Neural cell (in vitro differentiated cells): ENCODE measurements at regions not wholly inside any gene's neighbourhood (a gene's known extent, or its start where the extent isn't known, plus 50 kb on each side); places are given as distances from the start of the nearest gene placed in this dataset.

Experiments used
- H2AFZ ChIP-seq: fragments of 200-600, 300-800 bp; sonication (generic), shearing (Covaris generic); 2 replicates; pipeline ENCODE4 v1.6.0; 2014; ENCODE audit warnings: low read depth, mild to moderate bottlenecking, antibody characterized with exemption, low read length, moderate library complexity
- H3F3A ChIP-seq: fragments of 200-600 bp; shearing (Covaris generic); 2 replicates; pipeline ENCODE4 v1.6.1; 2016; ENCODE audit warnings: mild to moderate bottlenecking, moderate library complexity, mixed read lengths, antibody characterized with exemption, low read length; ENCODE audit not compliant: insufficient read depth, poor library complexity, severe bottlenecking
- H3K27ac ChIP-seq: fragments of 200-600, 300-800 bp; sonication (generic), shearing (Covaris generic); 2 replicates; pipeline ENCODE4 v1.5.1; 2014; ENCODE audit warnings: mild to moderate bottlenecking, low read length, moderate library complexity
- H3K27me3 ChIP-seq: fragments of 300-800, 200-600 bp; sonication (generic), shearing (Covaris generic); 2 replicates; pipeline ENCODE4 v1.6.0; 2014; ENCODE audit warnings: mild to moderate bottlenecking, low read depth, low read length, moderate library complexity; ENCODE audit not compliant: insufficient read depth
- H3K36me3 ChIP-seq: fragments of 300-800, 200-600 bp; sonication (generic), shearing (Covaris generic); 2 replicates; pipeline ENCODE4 v1.5.1; 2014; ENCODE audit warnings: mild to moderate bottlenecking, antibody characterized with exemption, low read length, moderate library complexity; ENCODE audit not compliant: insufficient read depth
- H3K4me2 ChIP-seq: fragments of 300-800, 200-600 bp; sonication (generic), shearing (Covaris generic); 2 replicates; pipeline ENCODE4 v1.6.0; 2014; ENCODE audit warnings: mild to moderate bottlenecking, low read length
- H3K4me3 ChIP-seq: fragments of 300-800, 200-600 bp; sonication (generic), shearing (Covaris generic); 2 replicates; pipeline ENCODE4 v1.5.1; 2014; ENCODE audit warnings: mild to moderate bottlenecking, low read length, moderate library complexity
- H3K79me2 ChIP-seq: fragments of 200-600 bp; shearing (Covaris generic); replicated peaks from 2 replicates; pipeline ENCODE4 v1.6.0; 2014; ENCODE audit warnings: mild to moderate bottlenecking, low read length, moderate library complexity; ENCODE audit not compliant: insufficient read depth
- H3K9ac ChIP-seq: fragments of 300-800, 200-600 bp; sonication (generic), shearing (Covaris generic); 2 replicates; pipeline ENCODE4 v1.6.1; 2016; ENCODE audit warnings: mild to moderate bottlenecking, low read length, mixed read lengths
- H3K9me2 ChIP-seq: fragments of 200-600 bp; shearing (Covaris generic); 2 replicates; pipeline ENCODE4 v1.6.1; 2016; ENCODE audit warnings: mild to moderate bottlenecking, low read length, mixed read lengths; ENCODE audit not compliant: insufficient read depth
- H3K9me3 ChIP-seq: fragments of 200-600, 300-800 bp; sonication (generic), shearing (Covaris generic); 2 replicates; pipeline ENCODE4 v1.6.1; 2016; ENCODE audit warnings: mild to moderate bottlenecking, mixed run types, low read length, moderate library complexity, mixed read lengths
- H4K20me1 ChIP-seq: fragments of 200-600 bp; shearing (Covaris generic); 2 replicates; pipeline ENCODE4 v1.6.1; 2016; ENCODE audit warnings: mild to moderate bottlenecking, mixed run types; ENCODE audit not compliant: insufficient read depth
- EP300 ChIP-seq: fragments of 450-650 bp; conservative IDR thresholded peaks from 2 replicates; pipeline ENCODE4 v1.6.1; 2014; ENCODE audit warnings: antibody characterized with exemption, mild to moderate bottlenecking, moderate library complexity; ENCODE audit not compliant: poor library complexity, severe bottlenecking
- EZH2 ChIP-seq: fragments of 200-600, 300-800 bp; shearing (Covaris generic), sonication (generic); IDR thresholded peaks from 2 replicates; pipeline ENCODE4 v1.6.1; 2014; ENCODE audit warnings: antibody characterized with exemption, low read length, borderline replicate concordance, mild to moderate bottlenecking; ENCODE audit not compliant: insufficient read depth, poor library complexity, severe bottlenecking
- MXI1 ChIP-seq: fragments of 450-650 bp; conservative IDR thresholded peaks from 2 replicates; pipeline ENCODE4 v1.6.1; 2014; ENCODE audit warnings: antibody characterized with exemption, mild to moderate bottlenecking; ENCODE audit not compliant: poor library complexity, severe bottlenecking
- POLR2AphosphoS5 ChIP-seq: IDR thresholded peaks from 2 replicates; pipeline ENCODE4 v1.6.1; 2012
- RAD21 ChIP-seq: fragments of 450-650 bp; conservative IDR thresholded peaks from 2 replicates; pipeline ENCODE4 v1.6.1; 2014; ENCODE audit warnings: antibody characterized with exemption, mild to moderate bottlenecking, moderate library complexity
- SMC3 ChIP-seq: fragments of 450-650 bp; conservative IDR thresholded peaks from 2 replicates; pipeline ENCODE4 v1.6.1; 2014; ENCODE audit warnings: antibody characterized with exemption, mild to moderate bottlenecking, moderate library complexity; ENCODE audit not compliant: poor library complexity
- TAF1 ChIP-seq: IDR thresholded peaks from 2 replicates; pipeline ENCODE4 v1.6.1; 2012; ENCODE audit warnings: low read depth
- TF ChIP-seq, protein P1 (sequence below): fragments of 450-650 bp; IDR thresholded peaks from 2 replicates; pipeline ENCODE4 v1.5.1; 2014; ENCODE audit warnings: antibody characterized with exemption, mild to moderate bottlenecking, moderate library complexity; ENCODE audit not compliant: poor library complexity, severe bottlenecking
- TF ChIP-seq, protein P2 (sequence below): IDR thresholded peaks from 2 replicates; pipeline ENCODE4 v1.6.1; 2012; ENCODE audit warnings: borderline replicate concordance

DNA sequence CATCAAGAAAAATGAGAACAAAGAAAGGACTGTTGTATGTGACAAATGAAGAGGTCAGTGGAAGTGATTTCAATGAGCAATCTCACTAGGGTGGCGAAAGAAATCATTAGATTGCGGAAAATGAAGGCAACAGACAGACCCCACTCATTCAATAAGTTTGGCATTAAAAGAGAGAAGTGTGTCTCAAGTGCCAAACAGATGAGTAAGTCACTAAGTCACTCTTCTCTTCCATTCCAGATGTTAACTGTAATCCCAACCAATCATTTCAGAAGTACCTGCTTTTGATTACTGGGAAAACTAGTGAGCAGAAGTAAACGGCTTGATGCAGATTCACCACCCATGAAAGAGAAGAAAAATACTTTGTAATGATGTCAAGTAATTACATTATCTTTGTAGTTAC, 144.3 kb upstream of the PRMT6 start:
- Histone ChIP-seq H2AFZ (no peak overlapping the region), H4K20me1 (no peaks in the 10 kb centered on the region), H3K4me2 (no peak overlapping the region), H3K9ac (no peak overlapping the region), H3F3A (no peaks in the 10 kb centered on the region), H3K27ac (no peak overlapping the region), H3K36me3 (no peaks in the 10 kb centered on the region), H3K4me3 (no peak overlapping the region), H3K9me3 (no peaks in the 10 kb centered on the region), H3K79me2 (no peaks in the 10 kb centered on the region), H3K27me3 (no peaks in the 10 kb centered on the region), H3K9me2 (no peaks in the 10 kb centered on the region)
- TF ChIP-seq EZH2 (no peak), RAD21 (no peak), TAF1 (no peak), EP300 (no peak), POLR2AphosphoS5 (no peak), MXI1 (no peak)
- TF ChIP-seq, protein P1, sequence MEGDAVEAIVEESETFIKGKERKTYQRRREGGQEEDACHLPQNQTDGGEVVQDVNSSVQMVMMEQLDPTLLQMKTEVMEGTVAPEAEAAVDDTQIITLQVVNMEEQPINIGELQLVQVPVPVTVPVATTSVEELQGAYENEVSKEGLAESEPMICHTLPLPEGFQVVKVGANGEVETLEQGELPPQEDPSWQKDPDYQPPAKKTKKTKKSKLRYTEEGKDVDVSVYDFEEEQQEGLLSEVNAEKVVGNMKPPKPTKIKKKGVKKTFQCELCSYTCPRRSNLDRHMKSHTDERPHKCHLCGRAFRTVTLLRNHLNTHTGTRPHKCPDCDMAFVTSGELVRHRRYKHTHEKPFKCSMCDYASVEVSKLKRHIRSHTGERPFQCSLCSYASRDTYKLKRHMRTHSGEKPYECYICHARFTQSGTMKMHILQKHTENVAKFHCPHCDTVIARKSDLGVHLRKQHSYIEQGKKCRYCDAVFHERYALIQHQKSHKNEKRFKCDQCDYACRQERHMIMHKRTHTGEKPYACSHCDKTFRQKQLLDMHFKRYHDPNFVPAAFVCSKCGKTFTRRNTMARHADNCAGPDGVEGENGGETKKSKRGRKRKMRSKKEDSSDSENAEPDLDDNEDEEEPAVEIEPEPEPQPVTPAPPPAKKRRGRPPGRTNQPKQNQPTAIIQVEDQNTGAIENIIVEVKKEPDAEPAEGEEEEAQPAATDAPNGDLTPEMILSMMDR, result no peak
- TF ChIP-seq, protein P2, sequence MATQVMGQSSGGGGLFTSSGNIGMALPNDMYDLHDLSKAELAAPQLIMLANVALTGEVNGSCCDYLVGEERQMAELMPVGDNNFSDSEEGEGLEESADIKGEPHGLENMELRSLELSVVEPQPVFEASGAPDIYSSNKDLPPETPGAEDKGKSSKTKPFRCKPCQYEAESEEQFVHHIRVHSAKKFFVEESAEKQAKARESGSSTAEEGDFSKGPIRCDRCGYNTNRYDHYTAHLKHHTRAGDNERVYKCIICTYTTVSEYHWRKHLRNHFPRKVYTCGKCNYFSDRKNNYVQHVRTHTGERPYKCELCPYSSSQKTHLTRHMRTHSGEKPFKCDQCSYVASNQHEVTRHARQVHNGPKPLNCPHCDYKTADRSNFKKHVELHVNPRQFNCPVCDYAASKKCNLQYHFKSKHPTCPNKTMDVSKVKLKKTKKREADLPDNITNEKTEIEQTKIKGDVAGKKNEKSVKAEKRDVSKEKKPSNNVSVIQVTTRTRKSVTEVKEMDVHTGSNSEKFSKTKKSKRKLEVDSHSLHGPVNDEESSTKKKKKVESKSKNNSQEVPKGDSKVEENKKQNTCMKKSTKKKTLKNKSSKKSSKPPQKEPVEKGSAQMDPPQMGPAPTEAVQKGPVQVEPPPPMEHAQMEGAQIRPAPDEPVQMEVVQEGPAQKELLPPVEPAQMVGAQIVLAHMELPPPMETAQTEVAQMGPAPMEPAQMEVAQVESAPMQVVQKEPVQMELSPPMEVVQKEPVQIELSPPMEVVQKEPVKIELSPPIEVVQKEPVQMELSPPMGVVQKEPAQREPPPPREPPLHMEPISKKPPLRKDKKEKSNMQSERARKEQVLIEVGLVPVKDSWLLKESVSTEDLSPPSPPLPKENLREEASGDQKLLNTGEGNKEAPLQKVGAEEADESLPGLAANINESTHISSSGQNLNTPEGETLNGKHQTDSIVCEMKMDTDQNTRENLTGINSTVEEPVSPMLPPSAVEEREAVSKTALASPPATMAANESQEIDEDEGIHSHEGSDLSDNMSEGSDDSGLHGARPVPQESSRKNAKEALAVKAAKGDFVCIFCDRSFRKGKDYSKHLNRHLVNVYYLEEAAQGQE, result no peak

DNA sequence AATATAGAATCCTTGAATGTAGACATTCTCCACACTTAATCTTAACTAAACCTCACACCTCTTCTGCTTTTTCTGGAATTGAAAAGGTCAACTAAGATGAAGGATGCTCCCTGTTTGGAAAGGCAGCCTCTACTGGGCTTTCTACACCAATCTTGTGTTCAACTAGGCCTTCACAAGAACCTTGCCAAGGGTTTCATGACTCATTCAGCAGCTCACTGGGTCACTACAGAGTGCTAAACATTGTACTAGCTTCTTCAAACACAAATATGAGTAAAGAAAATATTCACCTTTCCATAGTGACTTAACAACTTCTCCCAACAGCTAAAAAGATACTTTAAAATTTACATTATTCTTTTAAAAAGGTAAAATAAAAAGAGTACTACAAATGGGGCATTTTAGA, 135.3 kb upstream of the PRMT6 start:
- H3K27ac ChIP-seq, result no peak overlapping the region
- H2AFZ ChIP-seq, result no peak overlapping the region
- no peak overlapping the region for H3K9ac ChIP-seq
- H4K20me1 ChIP-seq, result no peaks in the 10 kb centered on the region
- no peaks in the 10 kb centered on the region for H3K36me3 ChIP-seq
- H3K9me3 ChIP-seq, result no peaks in the 10 kb centered on the region
- no peaks in the 10 kb centered on the region for H3K9me2 ChIP-seq
- no peaks in the 10 kb centered on the region for H3F3A ChIP-seq
- TF ChIP-seq, protein P2, result no peak
- no peak for TF ChIP-seq TAF1
- TF ChIP-seq POLR2AphosphoS5, result no peak
- TF ChIP-seq, protein P1, result no peak
- TF ChIP-seq EP300, result no peak
- TF ChIP-seq EZH2, result no peak
- TF ChIP-seq SMC3, result no peak
- no peak for TF ChIP-seq MXI1
- no peak for TF ChIP-seq RAD21
- H3K27me3 ChIP-seq, result no peaks in the 10 kb centered on the region
- H3K4me3 ChIP-seq, result no peak overlapping the region
- H3K79me2 ChIP-seq, result no peaks in the 10 kb centered on the region
- no peak overlapping the region for H3K4me2 ChIP-seq
